ENCODE measurements at regions not wholly inside any gene's neighbourhood (a gene's known extent, or its start where the extent isn't known, plus 50 kb on each side); places are given as distances from the start of the nearest gene placed in this dataset.

DNA sequence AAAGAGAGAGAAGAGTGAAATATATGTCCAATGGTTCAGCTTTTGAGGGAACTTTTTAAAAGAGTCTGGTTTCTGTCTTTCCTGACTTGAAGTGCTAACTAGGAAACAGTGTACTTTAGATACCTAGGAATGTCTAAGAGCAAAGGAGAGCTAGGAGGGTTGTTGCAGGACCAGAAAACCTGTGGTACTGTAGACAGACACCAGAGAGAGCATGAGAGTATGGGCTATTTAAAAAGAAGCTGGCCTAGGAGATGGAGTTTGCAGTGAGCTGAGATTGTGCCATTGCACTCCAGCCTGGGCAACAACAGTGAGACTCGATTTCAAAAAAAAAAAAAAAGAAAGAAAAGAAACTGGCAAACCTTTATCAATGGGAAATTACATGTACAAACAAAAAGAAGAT, 223.9 kb downstream of the FAT4 start:
- H3K27me3 ChIP-seq = no peaks in the 10 kb centered on the region
- TF ChIP-seq, protein P1, sequence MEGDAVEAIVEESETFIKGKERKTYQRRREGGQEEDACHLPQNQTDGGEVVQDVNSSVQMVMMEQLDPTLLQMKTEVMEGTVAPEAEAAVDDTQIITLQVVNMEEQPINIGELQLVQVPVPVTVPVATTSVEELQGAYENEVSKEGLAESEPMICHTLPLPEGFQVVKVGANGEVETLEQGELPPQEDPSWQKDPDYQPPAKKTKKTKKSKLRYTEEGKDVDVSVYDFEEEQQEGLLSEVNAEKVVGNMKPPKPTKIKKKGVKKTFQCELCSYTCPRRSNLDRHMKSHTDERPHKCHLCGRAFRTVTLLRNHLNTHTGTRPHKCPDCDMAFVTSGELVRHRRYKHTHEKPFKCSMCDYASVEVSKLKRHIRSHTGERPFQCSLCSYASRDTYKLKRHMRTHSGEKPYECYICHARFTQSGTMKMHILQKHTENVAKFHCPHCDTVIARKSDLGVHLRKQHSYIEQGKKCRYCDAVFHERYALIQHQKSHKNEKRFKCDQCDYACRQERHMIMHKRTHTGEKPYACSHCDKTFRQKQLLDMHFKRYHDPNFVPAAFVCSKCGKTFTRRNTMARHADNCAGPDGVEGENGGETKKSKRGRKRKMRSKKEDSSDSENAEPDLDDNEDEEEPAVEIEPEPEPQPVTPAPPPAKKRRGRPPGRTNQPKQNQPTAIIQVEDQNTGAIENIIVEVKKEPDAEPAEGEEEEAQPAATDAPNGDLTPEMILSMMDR (IDR thresholded peaks at IDR 0.05) = no peak
- no peak for TF ChIP-seq POLR2A (IDR thresholded peaks at IDR 0.05)
- no peaks in the 10 kb centered on the region for H3K36me3 ChIP-seq
- no peaks in the 10 kb centered on the region for H3K4me1 ChIP-seq
- no peak overlapping the region for H3K27ac ChIP-seq
- no peaks in the 10 kb centered on the region for H3K9me3 ChIP-seq
- H3K4me3 ChIP-seq = no peak overlapping the region
- DNase-seq = no peak

DNA sequence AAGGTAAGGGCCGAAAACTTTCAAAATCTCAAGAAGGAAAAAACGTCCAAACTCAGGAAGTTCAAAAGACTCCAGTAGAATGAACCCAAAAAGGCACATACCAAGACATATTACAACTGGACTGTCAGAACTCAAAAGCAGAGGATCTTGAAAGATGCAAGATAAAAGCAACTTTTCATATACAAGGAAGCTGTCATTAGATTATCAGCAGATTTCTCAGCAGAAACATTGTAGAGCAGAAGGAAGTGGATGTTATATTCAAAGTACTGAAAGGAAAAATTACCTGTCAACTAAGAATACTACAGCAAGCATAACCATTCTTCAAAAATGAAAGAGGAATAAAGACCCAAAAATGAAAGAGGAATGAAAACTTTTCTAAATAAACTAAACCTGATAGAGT, 224.9 kb downstream of the FAT4 start:
- DNase-seq = no peak
- Histone ChIP-seq H3K36me3 (no peaks in the 10 kb centered on the region), H3K27me3 (no peaks in the 10 kb centered on the region), H3K27ac (no peak overlapping the region), H3K4me3 (no peak overlapping the region), H3K4me1 (no peaks in the 10 kb centered on the region), H3K9me3 (no peaks in the 10 kb centered on the region)
- TF ChIP-seq, protein P1 (IDR thresholded peaks at IDR 0.05) = no peak
- TF ChIP-seq POLR2A (IDR thresholded peaks at IDR 0.05) = no peak

DNA sequence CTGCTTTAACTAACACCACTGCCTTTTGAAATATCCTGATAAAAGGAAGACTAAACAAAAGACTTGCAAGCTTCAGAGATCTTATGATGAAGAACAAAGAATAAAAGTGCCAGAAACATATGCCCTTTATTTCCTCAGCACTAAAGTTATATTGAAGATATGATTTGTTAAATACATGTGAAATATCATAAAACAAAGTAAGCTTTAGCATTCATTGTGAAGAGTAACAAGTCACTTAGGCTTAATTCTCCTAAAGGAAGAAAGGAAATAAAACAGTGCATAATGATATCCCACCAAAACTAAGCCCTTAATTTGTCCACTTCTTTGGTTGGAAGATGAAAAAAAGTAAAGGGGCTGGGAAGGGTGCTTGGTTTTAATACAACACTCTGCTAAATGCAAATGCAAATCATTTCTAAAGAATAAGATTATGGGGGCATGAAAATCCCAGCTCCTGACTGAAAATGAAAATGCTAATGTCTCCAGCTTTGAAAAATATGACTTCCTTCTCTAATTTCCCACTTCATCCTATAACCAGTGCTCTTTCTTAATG, 227.2 kb downstream of the FAT4 start:
- H3K36me3 ChIP-seq = no peaks in the 10 kb centered on the region
- no peak overlapping the region for H3K27ac ChIP-seq
- H3K4me3 ChIP-seq = no peak overlapping the region
- no peak for DNase-seq
- H3K27me3 ChIP-seq = no peaks in the 10 kb centered on the region
- H3K4me1 ChIP-seq = no peaks in the 10 kb centered on the region
- no peaks in the 10 kb centered on the region for H3K9me3 ChIP-seq
- TF ChIP-seq POLR2A (IDR thresholded peaks at IDR 0.05) = no peak
- TF ChIP-seq, protein P1 (IDR thresholded peaks at IDR 0.05) = no peak

DNA sequence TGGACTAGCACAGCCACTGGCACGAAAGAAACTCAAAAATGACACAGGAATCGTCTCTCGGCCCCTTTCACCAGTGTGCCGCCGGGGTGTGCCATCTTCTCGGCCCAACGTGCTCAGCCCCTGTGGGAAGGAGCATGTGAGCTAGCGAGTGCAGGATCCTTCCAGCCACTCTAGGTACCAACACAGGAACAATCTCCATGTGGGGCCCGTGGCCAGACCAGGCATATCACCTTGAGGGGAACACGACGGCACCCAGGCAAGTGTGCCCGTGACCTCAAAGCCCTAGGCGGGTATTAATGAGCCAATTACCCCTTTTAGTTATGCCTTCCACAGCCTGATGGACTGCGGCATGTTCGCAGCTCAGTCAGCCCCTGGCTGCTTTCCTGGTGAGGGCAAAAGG, 231.5 kb downstream of the FAT4 start:
- Histone ChIP-seq H3K27ac (no peak overlapping the region), H3K27me3 (no peaks in the 10 kb centered on the region), H3K4me3 (no peak overlapping the region), H3K36me3 (no peaks in the 10 kb centered on the region), H3K4me1 (no peaks in the 10 kb centered on the region), H3K9me3 (no peaks in the 10 kb centered on the region)
- TF ChIP-seq, protein P1 (IDR thresholded peaks at IDR 0.05) = no peak
- no peak for TF ChIP-seq POLR2A (IDR thresholded peaks at IDR 0.05)
- no peak for DNase-seq

DNA sequence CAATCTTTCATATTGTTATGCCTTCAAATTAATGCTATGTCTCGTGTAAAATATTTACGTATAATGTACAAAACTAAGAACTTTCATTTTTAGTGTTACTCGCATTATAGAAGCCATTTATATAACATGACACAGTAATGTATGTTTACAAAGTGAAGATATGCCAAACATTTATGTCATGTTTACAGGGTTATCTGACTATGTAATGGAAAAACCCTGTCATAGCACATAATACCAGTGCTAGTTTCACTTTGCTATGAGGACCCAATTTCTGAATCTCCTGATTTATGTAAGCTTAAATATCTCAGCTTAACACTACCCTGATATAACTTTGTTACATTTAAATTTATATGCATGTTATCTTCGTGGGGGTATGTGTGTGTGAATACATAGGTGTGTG, 233.1 kb downstream of the FAT4 start:
- Histone ChIP-seq H3K4me1 (no peaks in the 10 kb centered on the region), H3K27ac (no peak overlapping the region), H3K27me3 (no peaks in the 10 kb centered on the region), H3K36me3 (no peaks in the 10 kb centered on the region), H3K9me3 (no peaks in the 10 kb centered on the region), H3K4me3 (no peak overlapping the region)
- TF ChIP-seq POLR2A (IDR thresholded peaks at IDR 0.05) = no peak
- TF ChIP-seq, protein P1 (IDR thresholded peaks at IDR 0.05) = no peak
- no peak for DNase-seq

DNA sequence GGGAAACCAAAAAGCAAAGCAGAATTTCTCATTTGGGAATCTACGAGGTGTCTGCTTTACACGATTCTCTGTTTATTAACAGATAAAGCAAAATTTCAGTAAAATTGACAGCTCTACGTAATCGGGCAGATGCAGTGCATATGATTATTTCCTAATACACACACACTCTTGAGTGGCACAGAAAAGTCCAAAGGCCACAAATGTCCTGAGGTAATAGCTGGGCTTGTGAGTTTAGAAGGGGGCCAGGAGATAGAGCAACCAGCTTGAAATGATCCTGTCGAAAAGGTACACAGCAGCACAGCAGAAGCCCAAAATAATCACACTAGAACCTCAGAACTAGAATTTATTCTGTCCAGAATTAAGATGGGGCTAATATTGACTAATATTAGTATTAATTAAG, 236.0 kb downstream of the FAT4 start:
- DNase-seq = no peak
- H3K27ac ChIP-seq = no peak overlapping the region
- no peaks in the 10 kb centered on the region for H3K9me3 ChIP-seq
- H3K27me3 ChIP-seq = no peaks in the 10 kb centered on the region
- no peaks in the 10 kb centered on the region for H3K4me1 ChIP-seq
- TF ChIP-seq, protein P1 (IDR thresholded peaks at IDR 0.05) = no peak
- no peak for TF ChIP-seq POLR2A (IDR thresholded peaks at IDR 0.05)
- H3K36me3 ChIP-seq = no peaks in the 10 kb centered on the region
- H3K4me3 ChIP-seq = no peak overlapping the region

All from Peyer's patch (tissue), 4 donors.